ENCODE measurements at regions not wholly inside any gene's neighbourhood (a gene's known extent, or its start where the extent isn't known, plus 50 kb on each side); places are given as distances from the start of the nearest gene placed in this dataset.

DNA sequence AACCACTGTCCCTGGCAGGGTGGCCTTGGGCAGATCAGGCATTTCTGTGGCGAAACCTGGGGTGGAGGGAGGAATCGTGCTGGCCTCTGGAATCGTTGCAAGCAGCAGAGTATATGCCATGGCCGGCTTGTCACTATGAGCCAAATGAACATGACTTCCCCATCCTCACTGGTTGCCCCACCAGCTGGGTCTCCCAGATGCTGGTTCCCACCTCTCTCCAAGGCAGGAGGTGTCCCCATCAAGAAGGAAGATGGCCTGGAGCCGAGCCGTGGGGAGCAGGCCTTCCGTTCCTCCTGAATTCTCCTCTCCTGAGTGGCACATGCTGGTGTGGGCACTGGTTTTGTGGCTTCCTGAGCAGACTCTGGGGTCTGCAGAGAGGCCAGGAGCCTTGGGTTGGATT is 60.2 kb upstream of the ACTRT2 start:
- TF ChIP-seq, protein P1, sequence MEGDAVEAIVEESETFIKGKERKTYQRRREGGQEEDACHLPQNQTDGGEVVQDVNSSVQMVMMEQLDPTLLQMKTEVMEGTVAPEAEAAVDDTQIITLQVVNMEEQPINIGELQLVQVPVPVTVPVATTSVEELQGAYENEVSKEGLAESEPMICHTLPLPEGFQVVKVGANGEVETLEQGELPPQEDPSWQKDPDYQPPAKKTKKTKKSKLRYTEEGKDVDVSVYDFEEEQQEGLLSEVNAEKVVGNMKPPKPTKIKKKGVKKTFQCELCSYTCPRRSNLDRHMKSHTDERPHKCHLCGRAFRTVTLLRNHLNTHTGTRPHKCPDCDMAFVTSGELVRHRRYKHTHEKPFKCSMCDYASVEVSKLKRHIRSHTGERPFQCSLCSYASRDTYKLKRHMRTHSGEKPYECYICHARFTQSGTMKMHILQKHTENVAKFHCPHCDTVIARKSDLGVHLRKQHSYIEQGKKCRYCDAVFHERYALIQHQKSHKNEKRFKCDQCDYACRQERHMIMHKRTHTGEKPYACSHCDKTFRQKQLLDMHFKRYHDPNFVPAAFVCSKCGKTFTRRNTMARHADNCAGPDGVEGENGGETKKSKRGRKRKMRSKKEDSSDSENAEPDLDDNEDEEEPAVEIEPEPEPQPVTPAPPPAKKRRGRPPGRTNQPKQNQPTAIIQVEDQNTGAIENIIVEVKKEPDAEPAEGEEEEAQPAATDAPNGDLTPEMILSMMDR (IDR thresholded peaks at IDR 0.05; ENCODE audit: low read depth, low read length): no peak
- no peak for DNase-seq (ENCODE audit: low read depth in 2 of 2)
- H3K4me3 ChIP-seq (replicated peaks in 1 of 2; ENCODE audit: low read depth in 2 of 2, low read length in 2 of 2): no peak overlapping the region

DNA sequence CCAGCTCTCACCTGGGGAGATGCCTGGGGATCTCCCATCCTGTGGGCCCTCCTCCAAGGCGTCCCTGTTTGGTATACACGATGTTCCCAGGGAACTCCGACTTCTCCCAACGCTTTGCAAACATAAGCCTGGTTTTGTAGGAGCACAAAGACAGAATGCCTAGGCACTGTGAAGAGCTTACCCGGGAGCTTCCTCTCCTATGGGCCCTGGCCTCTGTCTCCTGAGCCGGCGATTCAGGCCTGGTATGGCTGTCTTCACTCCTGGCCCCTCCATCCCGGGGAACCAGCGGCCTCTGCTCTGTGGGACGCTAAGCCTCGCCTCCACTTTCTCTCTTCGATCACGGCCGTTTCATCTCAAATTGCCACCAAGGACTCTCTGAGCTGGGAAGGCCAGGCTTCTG is 59.6 kb upstream of the ACTRT2 start:
- TF ChIP-seq, protein P1 (IDR thresholded peaks at IDR 0.05; ENCODE audit: low read depth, low read length): no peak
- no peak overlapping the region for H3K4me3 ChIP-seq (replicated peaks in 1 of 2; ENCODE audit: low read depth in 2 of 2, low read length in 2 of 2)
- no peak for DNase-seq (ENCODE audit: low read depth in 2 of 2)

DNA sequence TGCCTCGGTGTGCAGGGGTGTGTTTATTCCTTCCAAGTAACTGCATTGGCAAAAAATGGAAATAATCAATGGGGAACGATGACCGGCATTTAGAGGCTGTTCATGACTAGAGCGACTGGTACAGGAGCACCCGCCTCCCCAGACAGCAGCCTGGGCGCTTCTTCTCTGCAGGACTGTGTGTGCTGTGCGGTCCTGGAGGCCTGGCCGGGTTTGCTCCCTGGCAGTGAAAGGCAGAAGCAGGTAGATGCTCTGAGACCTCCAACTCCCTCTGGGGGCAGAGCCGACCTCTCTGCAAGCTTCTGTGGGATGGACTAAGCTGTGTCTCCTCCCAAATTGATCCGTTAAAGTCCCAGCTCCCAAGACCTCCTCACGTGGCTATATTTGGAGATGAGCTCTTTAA is 59.2 kb upstream of the ACTRT2 start:
- DNase-seq (ENCODE audit: low read depth in 2 of 2): no peak

DNA sequence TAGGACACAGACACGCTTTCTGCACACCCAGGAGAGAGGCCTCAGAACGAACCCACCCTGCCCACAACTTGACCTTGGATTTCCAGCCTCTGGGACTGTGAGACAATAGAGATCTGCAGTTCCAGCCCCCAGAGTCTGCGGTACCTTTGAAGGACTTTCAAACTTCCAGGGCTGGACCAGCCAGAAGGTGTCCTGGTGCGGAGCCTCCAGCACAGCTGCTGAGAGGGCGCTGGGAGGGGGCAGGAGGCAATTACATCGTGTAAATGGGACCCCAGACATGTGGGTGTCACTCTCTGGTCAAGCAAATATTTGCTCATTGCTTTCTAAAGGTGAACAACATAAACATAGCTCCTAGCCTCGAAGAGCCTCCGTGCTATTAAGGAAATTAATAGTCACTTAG is 58.7 kb upstream of the ACTRT2 start:
- no peak overlapping the region for H3K4me3 ChIP-seq (replicated peaks in 1 of 2; ENCODE audit: low read depth in 2 of 2, low read length in 2 of 2)
- no peak for DNase-seq (ENCODE audit: low read depth in 2 of 2)
- TF ChIP-seq, protein P1 (IDR thresholded peaks at IDR 0.05; ENCODE audit: low read depth, low read length): no peak

More for the DNA sequence above, 59.2 kb upstream of the ACTRT2 start:
- TF ChIP-seq, protein P1 (IDR thresholded peaks at IDR 0.05; ENCODE audit: low read depth, low read length): no peak
- no peak overlapping the region for H3K4me3 ChIP-seq (replicated peaks in 1 of 2; ENCODE audit: low read depth in 2 of 2, low read length in 2 of 2)

DNA sequence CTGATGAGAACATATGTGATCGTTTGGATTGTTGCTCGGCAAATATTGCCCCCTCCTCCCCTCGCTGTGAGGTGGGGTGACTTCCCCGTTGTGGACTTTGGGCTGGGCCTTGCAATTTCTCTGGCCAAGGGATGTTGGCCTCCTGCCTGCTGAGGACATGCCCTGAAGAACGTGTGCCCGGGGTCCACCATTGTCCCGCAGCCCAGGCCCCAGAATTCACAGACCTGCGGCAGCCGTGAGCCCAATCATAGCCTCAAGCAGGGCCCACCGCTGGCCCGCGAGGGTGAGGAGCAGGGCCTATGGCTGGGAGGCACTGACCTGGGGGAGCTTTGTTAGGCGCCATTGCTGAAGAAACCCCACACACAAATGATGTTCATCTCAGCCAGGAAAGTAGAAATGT is 58.3 kb upstream of the ACTRT2 start:
- no peak for DNase-seq (ENCODE audit: low read depth in 2 of 2)
- no peak overlapping the region for H3K4me3 ChIP-seq (replicated peaks in 1 of 2; ENCODE audit: low read depth in 2 of 2, low read length in 2 of 2)
- TF ChIP-seq, protein P1 (IDR thresholded peaks at IDR 0.05; ENCODE audit: low read depth, low read length): no peak

DNA sequence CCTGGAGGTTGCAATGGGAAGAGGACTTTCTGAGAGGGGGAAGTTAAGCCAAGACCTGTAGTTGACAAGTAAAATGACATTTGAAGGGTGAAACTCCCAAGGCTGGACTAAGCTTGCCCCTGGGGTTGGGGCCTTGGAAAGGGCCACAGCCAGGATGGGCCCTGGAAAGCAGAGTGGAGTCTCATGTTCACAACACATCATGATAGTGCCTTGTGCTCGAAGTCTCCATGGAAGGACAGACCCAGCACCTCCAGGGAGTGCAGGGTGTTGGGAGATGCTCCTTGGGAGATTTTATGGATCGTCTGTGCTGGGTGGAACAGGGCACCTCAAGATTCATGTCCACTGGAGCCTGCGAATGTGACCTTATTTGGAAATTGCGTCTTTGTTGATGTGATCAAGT is 55.6 kb upstream of the ACTRT2 start:
- no peak overlapping the region for H3K4me3 ChIP-seq (replicated peaks in 1 of 2; ENCODE audit: low read depth in 2 of 2, low read length in 2 of 2)
- DNase-seq (ENCODE audit: low read depth in 2 of 2): no peak
- TF ChIP-seq, protein P1 (IDR thresholded peaks at IDR 0.05; ENCODE audit: low read depth, low read length): no peak

All from cardiac fibroblast (primary cell).